ENCODE measurements at regions not wholly inside any gene's neighbourhood (a gene's known extent, or its start where the extent isn't known, plus 50 kb on each side); places are given as distances from the start of the nearest gene placed in this dataset.

GRCh38 chr14:25868521-25869314, 729.1 kb downstream of the NOVA1 start:
- TF ChIP-seq, protein P1, sequence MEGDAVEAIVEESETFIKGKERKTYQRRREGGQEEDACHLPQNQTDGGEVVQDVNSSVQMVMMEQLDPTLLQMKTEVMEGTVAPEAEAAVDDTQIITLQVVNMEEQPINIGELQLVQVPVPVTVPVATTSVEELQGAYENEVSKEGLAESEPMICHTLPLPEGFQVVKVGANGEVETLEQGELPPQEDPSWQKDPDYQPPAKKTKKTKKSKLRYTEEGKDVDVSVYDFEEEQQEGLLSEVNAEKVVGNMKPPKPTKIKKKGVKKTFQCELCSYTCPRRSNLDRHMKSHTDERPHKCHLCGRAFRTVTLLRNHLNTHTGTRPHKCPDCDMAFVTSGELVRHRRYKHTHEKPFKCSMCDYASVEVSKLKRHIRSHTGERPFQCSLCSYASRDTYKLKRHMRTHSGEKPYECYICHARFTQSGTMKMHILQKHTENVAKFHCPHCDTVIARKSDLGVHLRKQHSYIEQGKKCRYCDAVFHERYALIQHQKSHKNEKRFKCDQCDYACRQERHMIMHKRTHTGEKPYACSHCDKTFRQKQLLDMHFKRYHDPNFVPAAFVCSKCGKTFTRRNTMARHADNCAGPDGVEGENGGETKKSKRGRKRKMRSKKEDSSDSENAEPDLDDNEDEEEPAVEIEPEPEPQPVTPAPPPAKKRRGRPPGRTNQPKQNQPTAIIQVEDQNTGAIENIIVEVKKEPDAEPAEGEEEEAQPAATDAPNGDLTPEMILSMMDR (IDR thresholded peaks at IDR 0.05; ENCODE audit: low read depth, low read length), result no peak
- H3K4me3 ChIP-seq (replicated peaks in 1 of 2; ENCODE audit: low read depth in 2 of 2, low read length in 2 of 2), result no peak overlapping the region
- DNase-seq (ENCODE audit: low read depth in 2 of 2), result no peak

DNA sequence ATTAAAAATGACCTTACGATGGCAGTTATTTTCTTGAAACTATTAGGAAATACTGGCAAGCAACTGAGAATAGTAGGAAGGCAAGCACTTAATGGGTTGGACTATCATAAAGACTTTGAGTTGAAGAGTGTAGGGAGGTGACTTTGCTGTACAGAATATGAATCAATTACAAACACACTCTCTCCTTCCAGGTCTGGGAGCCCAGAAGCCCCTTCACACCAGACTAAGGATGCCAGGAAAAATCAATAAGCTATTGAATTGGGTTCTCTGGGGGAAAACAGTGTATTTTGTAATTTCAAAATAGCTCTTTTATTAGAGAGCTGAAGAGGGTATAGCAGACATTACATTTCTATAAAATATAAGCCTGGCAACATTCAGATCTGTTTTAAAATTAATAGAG, 736.4 kb downstream of the NOVA1 start:
- TF ChIP-seq, protein P1 (IDR thresholded peaks at IDR 0.05; ENCODE audit: low read depth, low read length), result no peak
- H3K4me3 ChIP-seq (replicated peaks in 1 of 2; ENCODE audit: low read depth in 2 of 2, low read length in 2 of 2), result no peak overlapping the region
- no peak for DNase-seq (ENCODE audit: low read depth in 2 of 2)

DNA sequence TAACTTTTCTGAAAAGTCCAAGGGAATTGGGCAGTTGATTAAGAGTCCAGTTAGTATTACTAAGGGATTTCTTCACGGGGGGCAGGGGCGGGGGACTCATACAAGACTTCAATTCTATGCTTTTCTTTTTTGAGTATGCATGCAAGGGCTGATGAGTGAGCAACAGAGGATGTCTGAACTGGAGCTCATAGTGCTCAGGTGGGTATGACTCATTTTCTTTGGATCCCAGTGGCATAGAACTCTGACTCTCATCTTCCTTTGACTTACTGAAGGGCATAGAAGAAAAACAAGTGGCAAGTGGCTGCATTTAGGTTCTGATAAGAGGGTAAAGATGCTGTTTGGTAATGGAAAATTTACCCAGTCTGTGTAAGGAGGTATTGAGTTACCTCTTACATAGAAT, 749.2 kb downstream of the NOVA1 start:
- TF ChIP-seq, protein P1 (IDR thresholded peaks at IDR 0.05; ENCODE audit: low read depth, low read length), result no peak
- no peak for DNase-seq (ENCODE audit: low read depth in 2 of 2)
- no peak overlapping the region for H3K4me3 ChIP-seq (replicated peaks in 1 of 2; ENCODE audit: low read depth in 2 of 2, low read length in 2 of 2)

DNA sequence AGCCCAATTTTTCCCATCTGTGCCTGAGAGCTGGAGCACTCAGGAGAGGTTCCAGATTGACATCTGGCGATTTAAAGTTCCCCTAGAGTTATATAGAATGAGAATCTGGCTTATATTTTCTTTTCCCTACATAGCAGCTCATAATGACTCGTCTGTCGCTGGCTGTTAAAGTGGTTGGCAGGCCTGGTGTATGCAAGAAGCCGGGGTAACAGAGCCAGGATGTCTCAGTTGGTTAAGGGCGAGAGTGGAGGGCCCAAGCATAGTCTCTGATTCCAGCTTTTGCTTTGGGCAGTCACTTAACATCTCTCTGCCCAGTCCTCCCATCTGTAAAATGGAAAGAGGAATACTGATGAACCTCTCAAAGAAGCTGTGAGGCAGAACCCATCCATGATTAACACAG, 751.6 kb downstream of the NOVA1 start:
- TF ChIP-seq, protein P1 (IDR thresholded peaks at IDR 0.05; ENCODE audit: low read depth, low read length), result no peak
- DNase-seq (ENCODE audit: low read depth in 2 of 2), result no peak
- no peak overlapping the region for H3K4me3 ChIP-seq (replicated peaks in 1 of 2; ENCODE audit: low read depth in 2 of 2, low read length in 2 of 2)

GRCh38 chr14:25843481-25844470, 754.1 kb downstream of the NOVA1 start:
- no peak overlapping the region for H3K4me3 ChIP-seq (replicated peaks in 1 of 2; ENCODE audit: low read depth in 2 of 2, low read length in 2 of 2)
- no peak for DNase-seq (ENCODE audit: low read depth in 2 of 2)
- TF ChIP-seq, protein P1 (IDR thresholded peaks at IDR 0.05; ENCODE audit: low read depth, low read length), result no peak

DNA sequence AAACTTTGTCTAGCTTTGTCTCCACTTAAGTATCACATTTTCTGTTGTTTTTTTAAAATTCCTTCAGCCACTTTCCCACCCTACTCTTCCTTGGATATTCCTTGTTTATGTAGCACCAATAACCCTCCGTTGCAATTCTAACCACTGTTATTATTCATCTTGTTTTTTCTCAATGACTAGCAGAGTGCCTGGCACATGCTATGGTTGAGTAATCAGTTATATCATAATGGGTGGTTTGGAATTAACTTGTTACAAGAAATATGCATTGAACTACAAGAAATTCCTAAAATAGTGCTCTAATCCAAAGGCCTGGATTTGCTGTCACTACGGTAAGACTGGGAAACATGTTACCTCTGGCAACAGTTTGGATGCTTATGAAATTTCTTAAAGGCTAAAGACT, 756.6 kb downstream of the NOVA1 start:
- H3K4me3 ChIP-seq (replicated peaks in 1 of 2; ENCODE audit: low read depth in 2 of 2, low read length in 2 of 2), result no peak overlapping the region
- TF ChIP-seq, protein P1 (IDR thresholded peaks at IDR 0.05; ENCODE audit: low read depth, low read length), result no peak
- no peak for DNase-seq (ENCODE audit: low read depth in 2 of 2)

Data from cardiac fibroblast (primary cell).